Cardiac septum (tissue), 1 donor: ENCODE measurements at regions not wholly inside any gene's neighbourhood (a gene's known extent, or its start where the extent isn't known, plus 50 kb on each side); places are given as distances from the start of the nearest gene placed in this dataset.
A peak's percentile ranks its signal among the peaks of the same experiment; 100 is the strongest.
"Not testable (repeated sequence)": the region's sequence is repeated elsewhere in the genome, so short reads cannot be mapped to it uniquely, and the experiment has no call there.

Experiments used
- DNase-seq: peaks from one replicate; pipeline ENCODE4 v3.0.0-alpha.2; 2020; ENCODE audit warnings: low spot score
- intact Hi-C: fragments of 100-400 bp; cut with DNase I; formaldehyde crosslinking; loops from one replicate; pipeline ENCODE4 v1.14.0; 2022
- donor health status: DM: no; HTN: no; CAD: no.

- intact Hi-C loops, DNase-seq: not testable (repeated sequence)
These were observed 52.9 kb downstream of the OR52B4 start for GRCh38 chr11:4315292-4315691.

- DNase-seq, intact Hi-C loops: not testable (repeated sequence)
These were observed 91.0 kb downstream of the OR52B4 start for GRCh38 chr11:4277225-4277624.

- DNase-seq, intact Hi-C loops: not testable (repeated sequence)
These were observed 117.1 kb downstream of the OR52B4 start for GRCh38 chr11:4251085-4251484.

- intact Hi-C loops, DNase-seq: not testable (repeated sequence)
These were observed 118.7 kb downstream of the OR52B4 start for GRCh38 chr11:4249475-4249874.

GRCh38 chr11:4237771-4238170 lies 130.4 kb downstream of the OR52B4 start:
- intact Hi-C loops, DNase-seq: not testable (repeated sequence)

GRCh38 chr11:4218857-4219256 lies 124.3 kb downstream of the RRM1 start:
- intact Hi-C loops, DNase-seq: not testable (repeated sequence)

- DNase-seq = no peak
- intact Hi-C loops = no loop called here
These were observed 119.1 kb downstream of the RRM1 start for GRCh38 chr11:4213746-4214145.

- DNase-seq = no peak
- intact Hi-C loops = no loop called here
These were observed 117.4 kb downstream of the RRM1 start for GRCh38 chr11:4211991-4212390.

GRCh38 chr11:4203603-4204360 lies 109.2 kb downstream of the RRM1 start:
- intact Hi-C loops = no loop called here

GRCh38 chr11:4202749-4203148 lies 108.2 kb downstream of the RRM1 start:
- no peak for DNase-seq
- intact Hi-C loops = no loop called here

More at GRCh38 chr11:4203603-4204360, 109.2 kb downstream of the RRM1 start:
- DNase-seq = no peak

GRCh38 chr11:4197112-4197511 lies 102.5 kb downstream of the RRM1 start:
- no peak for DNase-seq
- intact Hi-C loops = no loop called here

- no peak for DNase-seq
- intact Hi-C loops = no loop called here
These were observed 101.3 kb downstream of the RRM1 start for GRCh38 chr11:4195909-4196308.

GRCh38 chr11:4194889-4195288 lies 100.3 kb downstream of the RRM1 start:
- DNase-seq = no peak
- intact Hi-C loops = loop anchor here (5.0 kb wide), 1 partner anchor 197 kb away; the partner anchor contains the start of gene TRIM21

- intact Hi-C loops = loop anchor here (5.0 kb wide), 1 partner anchor 201 kb away; the partner anchor contains the start of gene TRIM21
- peak; percentile 84 for DNase-seq
These were observed 96.5 kb downstream of the RRM1 start for GRCh38 chr11:4191031-4191571.

GRCh38 chr11:4190519-4190918 lies 95.9 kb downstream of the RRM1 start:
- no peak for DNase-seq
- intact Hi-C loops = loop anchor here (5.0 kb wide), 1 partner anchor 202 kb away; the partner anchor contains the start of gene TRIM21

GRCh38 chr11:4190098-4190497 lies 95.5 kb downstream of the RRM1 start:
- no peak for DNase-seq
- intact Hi-C loops = loop anchor here (5.0 kb wide), 1 partner anchor 202 kb away; the partner anchor contains the start of gene TRIM21
